Upper lobe of left lung (tissue), 6 donors: ENCODE measurements at regions not wholly inside any gene's neighbourhood (a gene's known extent, or its start where the extent isn't known, plus 50 kb on each side); places are given as distances from the start of the nearest gene placed in this dataset.

Source experiments
- ATAC-seq, 2 donors: fragments of 200-7000 bp; cut with Tn5 transposase; one replicate each; pipeline ENCODE4 v1.9.1; 2022; ENCODE audit warnings: mild to moderate bottlenecking in 2 of 2, moderate library complexity in 2 of 2; ENCODE audit not compliant: low FRiP score in 2 of 2
- DNase-seq, 2 donors: peaks; one replicate each; pipeline ENCODE4 v3.0.0-alpha.2; 2019 to 2020
- H3K27ac ChIP-seq, 4 donors: fragments of 200-600 bp; sonication (generic); one replicate each; pipeline ENCODE4 v1.5.1; 2016 to 2019
- H3K27me3 ChIP-seq, 4 donors: fragments of 200-600 bp; sonication (generic); one replicate each; pipeline ENCODE4 v1.5.1; 2017 to 2019
- H3K36me3 ChIP-seq, 4 donors: fragments of 200-600 bp; sonication (generic); one replicate each; pipeline ENCODE4 v1.5.1; 2016 to 2019
- H3K4me1 ChIP-seq, 4 donors: fragments of 200-600 bp; sonication (generic); one replicate each; pipeline ENCODE4 v1.5.1; 2018 to 2019
- H3K4me3 ChIP-seq, 4 donors: fragments of 200-600 bp; sonication (generic); one replicate each; pipeline ENCODE4 v1.5.1; 2017 to 2019; ENCODE audit warnings: mild to moderate bottlenecking in 2 of 4, moderate library complexity in 1 of 4
- H3K9me3 ChIP-seq, 4 donors: fragments of 200-600 bp; sonication (generic); one replicate each; pipeline ENCODE4 v1.5.1; 2018 to 2019
- EP300 ChIP-seq, 4 donors: sonication (generic); formaldehyde crosslinking; IDR thresholded peaks; one replicate each; pipeline ENCODE4 v1.5.1; 2017; ENCODE audit warnings: antibody characterized with exemption in 4 of 4, control low read depth in 2 of 4
- POLR2A ChIP-seq, 4 donors: fragments of 450-650 bp; IDR thresholded peaks; one replicate each; pipeline ENCODE4 v1.5.1; 2016 to 2017; ENCODE audit warnings: antibody characterized with exemption in 4 of 4, mild to moderate bottlenecking in 2 of 4
- POLR2AphosphoS5 ChIP-seq, 2 donors: sonication (generic); formaldehyde crosslinking; IDR thresholded peaks; one replicate each; pipeline ENCODE4 v1.5.1; 2017; ENCODE audit warnings: antibody characterized with exemption in 2 of 2
- WGBS, 2 donors: methylation state at CpG; one replicate each; pipeline ENCODE4 v1.1.5; 2017 to 2018; 5-methylcytosine and 5-hydroxymethylcytosine counted together
- TF ChIP-seq, protein P1 (sequence below), 6 experiments: fragments of 450-650 bp in 4 of 6; fragments of 200-600 bp in 2 of 6; sonication (generic) in 2 of 6; IDR thresholded peaks; one replicate each; pipeline ENCODE4 v1.5.1; 2016 to 2019; ENCODE audit warnings: antibody characterized with exemption in 6 of 6
- donor health status: DM: no; HTN: no; CAD: no; lungs with moderate emphysema.
- donor health status: DM: no; HTN: yes; CAD: no; lungs with severe emphysema.

DNA sequence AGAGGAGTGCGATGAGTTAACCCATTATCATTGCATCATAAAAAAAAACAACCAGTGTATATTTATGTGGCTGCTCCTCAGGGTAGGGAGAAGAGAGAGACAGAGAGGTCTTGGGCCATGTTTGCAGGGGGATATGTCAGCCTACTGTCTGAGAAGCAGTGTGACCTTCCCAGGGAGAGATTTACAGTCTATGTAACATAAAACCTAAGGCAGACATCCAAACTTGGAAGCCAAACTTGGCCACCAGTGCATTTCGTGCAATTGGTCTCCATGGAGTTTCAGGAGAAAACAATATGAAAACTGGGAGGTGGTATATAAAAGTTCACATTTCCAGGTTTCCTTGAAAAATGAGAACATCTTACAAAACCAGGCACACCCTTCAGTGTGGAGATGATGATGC is 85.9 kb upstream of the CXCL12 start:
- H3K27me3 ChIP-seq, result no peaks in the 10 kb centered on the region
- no peaks in the 10 kb centered on the region for H3K9me3 ChIP-seq
- DNase-seq, result no peak
- H3K4me3 ChIP-seq, result no peak overlapping the region
- H3K4me1 ChIP-seq, result no peaks in the 10 kb centered on the region
- H3K27ac ChIP-seq, result no peak overlapping the region
- WGBS, 2 donors, result 83 to 85% methylated on average over 2 of the region's 2 CpGs
- no peak for ATAC-seq
- H3K36me3 ChIP-seq, result no peaks in the 10 kb centered on the region
- TF ChIP-seq EP300 (IDR thresholded peaks at IDR 0.05), result no peak
- TF ChIP-seq POLR2A (IDR thresholded peaks at IDR 0.05), result no peak
- no peak for TF ChIP-seq POLR2AphosphoS5 (IDR thresholded peaks at IDR 0.05)

GRCh38 chr10:44471410-44471809 is 86.5 kb upstream of the CXCL12 start:
- H3K4me3 ChIP-seq, result no peak overlapping the region
- no peaks in the 10 kb centered on the region for H3K27me3 ChIP-seq
- H3K27ac ChIP-seq, result no peak overlapping the region
- H3K9me3 ChIP-seq, result no peaks in the 10 kb centered on the region
- no peaks in the 10 kb centered on the region for H3K4me1 ChIP-seq
- DNase-seq (no peak), ATAC-seq (no peak)
- WGBS, 2 donors, result 78 to 82% methylated on average over 5 of the region's 5 CpGs
- TF ChIP-seq EP300 (IDR thresholded peaks at IDR 0.05), result no peak
- TF ChIP-seq POLR2AphosphoS5 (IDR thresholded peaks at IDR 0.05), result no peak
- TF ChIP-seq, protein P1, sequence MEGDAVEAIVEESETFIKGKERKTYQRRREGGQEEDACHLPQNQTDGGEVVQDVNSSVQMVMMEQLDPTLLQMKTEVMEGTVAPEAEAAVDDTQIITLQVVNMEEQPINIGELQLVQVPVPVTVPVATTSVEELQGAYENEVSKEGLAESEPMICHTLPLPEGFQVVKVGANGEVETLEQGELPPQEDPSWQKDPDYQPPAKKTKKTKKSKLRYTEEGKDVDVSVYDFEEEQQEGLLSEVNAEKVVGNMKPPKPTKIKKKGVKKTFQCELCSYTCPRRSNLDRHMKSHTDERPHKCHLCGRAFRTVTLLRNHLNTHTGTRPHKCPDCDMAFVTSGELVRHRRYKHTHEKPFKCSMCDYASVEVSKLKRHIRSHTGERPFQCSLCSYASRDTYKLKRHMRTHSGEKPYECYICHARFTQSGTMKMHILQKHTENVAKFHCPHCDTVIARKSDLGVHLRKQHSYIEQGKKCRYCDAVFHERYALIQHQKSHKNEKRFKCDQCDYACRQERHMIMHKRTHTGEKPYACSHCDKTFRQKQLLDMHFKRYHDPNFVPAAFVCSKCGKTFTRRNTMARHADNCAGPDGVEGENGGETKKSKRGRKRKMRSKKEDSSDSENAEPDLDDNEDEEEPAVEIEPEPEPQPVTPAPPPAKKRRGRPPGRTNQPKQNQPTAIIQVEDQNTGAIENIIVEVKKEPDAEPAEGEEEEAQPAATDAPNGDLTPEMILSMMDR (IDR thresholded peaks at IDR 0.05), result no peak
- TF ChIP-seq POLR2A (IDR thresholded peaks at IDR 0.05), result no peak
- H3K36me3 ChIP-seq, result no peaks in the 10 kb centered on the region

- Histone ChIP-seq H3K27me3 (no peaks in the 10 kb centered on the region), H3K4me3 (no peak overlapping the region), H3K4me1 (no peaks in the 10 kb centered on the region), H3K27ac (no peak overlapping the region), H3K36me3 (no peaks in the 10 kb centered on the region), H3K9me3 (no peaks in the 10 kb centered on the region)
- WGBS, 2 donors, result 71% methylated on average over 3 of the region's 3 CpGs; no CpG with 5 or more reads in 1 of the 2 donors
- DNase-seq, result no peak
- no peak for ATAC-seq
- TF ChIP-seq POLR2A (IDR thresholded peaks at IDR 0.05) (no peak), POLR2AphosphoS5 (IDR thresholded peaks at IDR 0.05) (no peak), EP300 (IDR thresholded peaks at IDR 0.05) (no peak)
- TF ChIP-seq, protein P1 (IDR thresholded peaks at IDR 0.05), result no peak
Observed at GRCh38 chr10:44473146-44473545, 88.2 kb upstream of the CXCL12 start.

GRCh38 chr10:44476409-44477045 is 91.6 kb upstream of the CXCL12 start:
- WGBS, 2 donors, result 65 to 73% methylated on average over 8 of the region's 8 CpGs
- H3K36me3 ChIP-seq, result no peaks in the 10 kb centered on the region
- H3K4me3 ChIP-seq, result no peak overlapping the region
- DNase-seq, result no peak
- no peak for ATAC-seq
- H3K9me3 ChIP-seq, result no peaks in the 10 kb centered on the region
- TF ChIP-seq, protein P1 (IDR thresholded peaks at IDR 0.05), result no peak
- TF ChIP-seq POLR2AphosphoS5 (IDR thresholded peaks at IDR 0.05) (no peak), POLR2A (IDR thresholded peaks at IDR 0.05) (no peak), EP300 (IDR thresholded peaks at IDR 0.05) (no peak)
- no peak overlapping the region for H3K27ac ChIP-seq
- H3K27me3 ChIP-seq, result no peaks in the 10 kb centered on the region
- H3K4me1 ChIP-seq, result no peaks in the 10 kb centered on the region

- WGBS, 2 donors, result 35 to 36% methylated on average over 1 of the region's 1 CpG
- no peaks in the 10 kb centered on the region for H3K9me3 ChIP-seq
- TF ChIP-seq POLR2AphosphoS5 (IDR thresholded peaks at IDR 0.05) (no peak), POLR2A (IDR thresholded peaks at IDR 0.05) (no peak), EP300 (IDR thresholded peaks at IDR 0.05) (no peak)
- TF ChIP-seq, protein P1 (IDR thresholded peaks at IDR 0.05), result no peak
- no peak overlapping the region for H3K27ac ChIP-seq
- ATAC-seq (peak in 1 of 2 donors; percentile 78), DNase-seq (no peak)
- no peaks in the 10 kb centered on the region for H3K4me1 ChIP-seq
- H3K27me3 ChIP-seq, result no peaks in the 10 kb centered on the region
- H3K4me3 ChIP-seq, result no peak overlapping the region
- H3K36me3 ChIP-seq, result no peaks in the 10 kb centered on the region
Observed at GRCh38 chr10:44477046-44477425, 92.1 kb upstream of the CXCL12 start.
